BLaER1 (cell line): ENCODE measurements at regions not wholly inside any gene's neighbourhood (a gene's known extent, or its start where the extent isn't known, plus 50 kb on each side); places are given as distances from the start of the nearest gene placed in this dataset.
"Not testable (repeated sequence)": the region's sequence is repeated elsewhere in the genome, so short reads cannot be mapped to it uniquely, and the experiment has no call there.

ENCODE experiments used
- H3K27ac ChIP-seq: shearing (Covaris generic); formaldehyde crosslinking; 2 replicates; pipeline ENCODE4 v1.8.1; 2022
- H3K27me3 ChIP-seq: shearing (Covaris generic); formaldehyde crosslinking; 2 replicates; pipeline ENCODE4 v1.8.1; 2022
- H3K36me3 ChIP-seq: shearing (Covaris generic); formaldehyde crosslinking; 2 replicates; pipeline ENCODE4 v1.8.1; 2022
- H3K4me1 ChIP-seq: shearing (Covaris generic); formaldehyde crosslinking; 2 replicates; pipeline ENCODE4 v1.8.1; 2022
- H3K4me2 ChIP-seq: shearing (Covaris generic); formaldehyde crosslinking; 2 replicates; pipeline ENCODE4 v1.8.1; 2022
- H3K4me3 ChIP-seq: shearing (Covaris generic); formaldehyde crosslinking; 2 replicates; pipeline ENCODE4 v1.8.1; 2022
- H3K9ac ChIP-seq: shearing (Covaris generic); formaldehyde crosslinking; 2 replicates; pipeline ENCODE4 v1.8.1; 2022
- H3K9me3 ChIP-seq: shearing (Covaris generic); formaldehyde crosslinking; 2 replicates; pipeline ENCODE4 v1.8.1; 2022
- H4K20me1 ChIP-seq: shearing (Covaris generic); formaldehyde crosslinking; 2 replicates; pipeline ENCODE4 v1.8.1; 2022
- Cebpa-rat ChIP-seq: shearing (Covaris generic); IDR thresholded peaks from 2 replicates; pipeline ENCODE4 v1.8.1; 2022

- H3K4me1 ChIP-seq, result peaks cover 11% of the 10 kb centered on the region
- no peak overlapping the region for H3K4me2 ChIP-seq
- no peak for TF ChIP-seq Cebpa-rat
These were observed 229.8 kb downstream of the VAPA start for GRCh38 chr18:10143596-10143995.

GRCh38 chr18:10145546-10145945, 231.7 kb downstream of the VAPA start:
- H4K20me1 ChIP-seq, result no peaks in the 10 kb centered on the region
- H3K27ac ChIP-seq, result no peak overlapping the region
- no peak overlapping the region for H3K9ac ChIP-seq
- H3K4me1 ChIP-seq, result peaks cover 1% of the 10 kb centered on the region; the same call in 1 of the 2 replicates
- no peaks in the 10 kb centered on the region for H3K9me3 ChIP-seq
- no peak for TF ChIP-seq Cebpa-rat
- no peaks in the 10 kb centered on the region for H3K36me3 ChIP-seq
- H3K27me3 ChIP-seq, result no peaks in the 10 kb centered on the region
- no peak overlapping the region for H3K4me2 ChIP-seq
- H3K4me3 ChIP-seq, result no peak overlapping the region

More at GRCh38 chr18:10143596-10143995, 229.8 kb downstream of the VAPA start:
- Histone ChIP-seq H4K20me1 (no peaks in the 10 kb centered on the region), H3K27me3 (no peaks in the 10 kb centered on the region), H3K9me3 (no peaks in the 10 kb centered on the region), H3K4me3 (no peak overlapping the region), H3K36me3 (no peaks in the 10 kb centered on the region), H3K27ac (no peak overlapping the region), H3K9ac (no peak overlapping the region)

- Histone ChIP-seq H3K4me1 (no peaks in the 10 kb centered on the region), H3K9me3 (no peaks in the 10 kb centered on the region), H3K27me3 (no peaks in the 10 kb centered on the region), H3K9ac (no peak overlapping the region), H3K4me3 (no peak overlapping the region), H3K36me3 (no peaks in the 10 kb centered on the region), H3K4me2 (no peak overlapping the region), H3K27ac (no peak overlapping the region), H4K20me1 (no peaks in the 10 kb centered on the region)
- TF ChIP-seq Cebpa-rat, result no peak
These were observed 233.4 kb downstream of the VAPA start for GRCh38 chr18:10147226-10147625.

GRCh38 chr18:10147752-10148151, 233.9 kb downstream of the VAPA start:
- Histone ChIP-seq H4K20me1 (no peaks in the 10 kb centered on the region), H3K4me2 (no peak overlapping the region), H3K9me3 (no peaks in the 10 kb centered on the region), H3K4me1 (no peaks in the 10 kb centered on the region), H3K4me3 (no peak overlapping the region), H3K27me3 (no peaks in the 10 kb centered on the region), H3K9ac (no peak overlapping the region), H3K27ac (no peak overlapping the region), H3K36me3 (no peaks in the 10 kb centered on the region)
- TF ChIP-seq Cebpa-rat, result no peak

- Histone ChIP-seq H3K27me3 (no peaks in the 10 kb centered on the region), H3K4me1 (no peaks in the 10 kb centered on the region), H3K36me3 (no peaks in the 10 kb centered on the region), H3K9me3 (no peaks in the 10 kb centered on the region), H3K9ac (no peak overlapping the region), H4K20me1 (no peaks in the 10 kb centered on the region), H3K4me2 (no peak overlapping the region), H3K4me3 (no peak overlapping the region), H3K27ac (no peak overlapping the region)
- TF ChIP-seq Cebpa-rat, result no peak
These were observed 234.5 kb downstream of the VAPA start for GRCh38 chr18:10148189-10148929.

GRCh38 chr18:10149768-10150556, 236.1 kb downstream of the VAPA start:
- H3K4me2 ChIP-seq, result no peak overlapping the region
- no peak overlapping the region for H3K4me3 ChIP-seq
- H3K9ac ChIP-seq, result no peak overlapping the region
- H4K20me1 ChIP-seq, result no peaks in the 10 kb centered on the region
- H3K9me3 ChIP-seq, result no peaks in the 10 kb centered on the region
- no peak overlapping the region for H3K27ac ChIP-seq
- no peak for TF ChIP-seq Cebpa-rat
- H3K36me3 ChIP-seq, result no peaks in the 10 kb centered on the region
- H3K27me3 ChIP-seq, result no peaks in the 10 kb centered on the region
- H3K4me1 ChIP-seq, result no peaks in the 10 kb centered on the region

GRCh38 chr18:10150576-10150975, 236.8 kb downstream of the VAPA start:
- not testable (repeated sequence) for H3K27me3 ChIP-seq, H3K27ac ChIP-seq, H3K36me3 ChIP-seq, H3K4me2 ChIP-seq, H3K9me3 ChIP-seq, H3K4me1 ChIP-seq, H3K4me3 ChIP-seq, H3K9ac ChIP-seq, H4K20me1 ChIP-seq

- H3K27me3 ChIP-seq, result no peaks in the 10 kb centered on the region
- no peak for TF ChIP-seq Cebpa-rat
- H3K4me3 ChIP-seq, result no peak overlapping the region
These were observed 238.7 kb downstream of the VAPA start for GRCh38 chr18:10152475-10152874.

GRCh38 chr18:10153924-10154752, 240.3 kb downstream of the VAPA start:
- no peaks in the 10 kb centered on the region for H4K20me1 ChIP-seq
- no peak overlapping the region for H3K4me3 ChIP-seq
- TF ChIP-seq Cebpa-rat, result no peak
- H3K4me1 ChIP-seq, result no peaks in the 10 kb centered on the region
- peaks cover 4% of the 10 kb centered on the region; the same call in 1 of the 2 replicates for H3K9me3 ChIP-seq
- H3K27ac ChIP-seq, result no peak overlapping the region
- H3K4me2 ChIP-seq, result no peak overlapping the region
- H3K9ac ChIP-seq, result no peak overlapping the region
- H3K27me3 ChIP-seq, result no peaks in the 10 kb centered on the region
- H3K36me3 ChIP-seq, result no peaks in the 10 kb centered on the region

More at GRCh38 chr18:10152475-10152874, 238.7 kb downstream of the VAPA start:
- no peaks in the 10 kb centered on the region for H3K4me1 ChIP-seq
- no peaks in the 10 kb centered on the region for H4K20me1 ChIP-seq
- H3K27ac ChIP-seq, result no peak overlapping the region
- H3K4me2 ChIP-seq, result no peak overlapping the region
- H3K36me3 ChIP-seq, result no peaks in the 10 kb centered on the region
- H3K9me3 ChIP-seq, result peaks cover 4% of the 10 kb centered on the region; the same call in 1 of the 2 replicates
- no peak overlapping the region for H3K9ac ChIP-seq
